Neuronal stem cell (in vitro differentiated cells): ENCODE measurements at regions not wholly inside any gene's neighbourhood (a gene's known extent, or its start where the extent isn't known, plus 50 kb on each side); places are given as distances from the start of the nearest gene placed in this dataset.

Experiments used
- DNase-seq: peaks from one replicate; pipeline ENCODE4 v3.0.0-alpha.2; 2013; ENCODE audit warnings: low spot score
- H2AFZ ChIP-seq: one replicate; pipeline ENCODE4 v1.6.1; 2013; ENCODE audit warnings: mild to moderate bottlenecking, low read length, inconsistent platforms
- H2AK5ac ChIP-seq: 2 replicates; pipeline ENCODE4 v1.6.1; 2013; ENCODE audit warnings: low read depth, mild to moderate bottlenecking, inconsistent platforms, low read length, moderate library complexity, mixed read lengths
- H2BK120ac ChIP-seq: 2 replicates; pipeline ENCODE4 v1.6.1; 2013; ENCODE audit warnings: low read depth, mild to moderate bottlenecking, inconsistent platforms, low read length, moderate library complexity, mixed read lengths
- H2BK12ac ChIP-seq: one replicate; pipeline ENCODE4 v1.6.1; 2013; ENCODE audit warnings: low read length, inconsistent platforms
- H2BK15ac ChIP-seq: 2 replicates; pipeline ENCODE4 v1.6.1; 2013; ENCODE audit warnings: mild to moderate bottlenecking, low read length, inconsistent platforms, mixed read lengths
- H2BK5ac ChIP-seq: one replicate; pipeline ENCODE4 v1.6.1; 2013; ENCODE audit warnings: inconsistent platforms, mild to moderate bottlenecking, low read length, moderate library complexity
- H3K14ac ChIP-seq: one replicate; pipeline ENCODE4 v1.6.1; 2013; ENCODE audit warnings: low read length, inconsistent platforms
- H3K18ac ChIP-seq: 2 replicates; pipeline ENCODE4 v1.6.1; 2013; ENCODE audit warnings: low read length, inconsistent platforms
- H3K23ac ChIP-seq: 2 replicates; pipeline ENCODE4 v1.6.1; 2013; ENCODE audit warnings: low read depth, mild to moderate bottlenecking, mixed read lengths, low read length, inconsistent platforms; ENCODE audit not compliant: poor library complexity
- H3K27ac ChIP-seq: replicated peaks from 3 replicates; pipeline ENCODE4 v1.5.1; 2013; ENCODE audit warnings: low read length, inconsistent platforms
- H3K27me3 ChIP-seq, 3 experiments: 2 replicates each; pipeline ENCODE4 v1.6.1; 2013; ENCODE audit warnings: low read length in 3 of 3, mild to moderate bottlenecking in 2 of 3, inconsistent platforms in 1 of 3, low read depth in 1 of 3, mixed read lengths in 1 of 3, moderate library complexity in 1 of 3; ENCODE audit not compliant: control insufficient read depth in 3 of 3, insufficient read depth in 3 of 3
- H3K36me3 ChIP-seq, 2 donors: replicated peaks in 1 of 2; 2 replicates each; pipeline ENCODE4 v1.6.1; 2013; ENCODE audit warnings: low read length in 2 of 2; ENCODE audit not compliant: control insufficient read depth in 2 of 2, insufficient read depth in 2 of 2
- H3K4ac ChIP-seq: 2 replicates; pipeline ENCODE4 v1.6.1; 2013; ENCODE audit warnings: inconsistent platforms, mild to moderate bottlenecking, low read length, moderate library complexity
- H3K4me1 ChIP-seq, 2 donors: 1 replicate in 1 of 2; 2 replicates in 1 of 2; pipeline ENCODE4 v1.6.1; 2013; ENCODE audit warnings: low read length in 2 of 2, low read depth in 1 of 2; ENCODE audit not compliant: control insufficient read depth in 2 of 2, insufficient read depth in 1 of 2
- H3K4me2 ChIP-seq: one replicate; pipeline ENCODE4 v1.6.1; 2013; ENCODE audit warnings: mild to moderate bottlenecking, low read length, inconsistent platforms; ENCODE audit not compliant: insufficient read depth, poor library complexity, severe bottlenecking
- H3K4me3 ChIP-seq, 2 donors: 2 replicates each; pipeline ENCODE4 v1.5.1; 2013; ENCODE audit warnings: low read length in 2 of 2, mild to moderate bottlenecking in 2 of 2, inconsistent platforms in 1 of 2, moderate library complexity in 1 of 2
- H3K79me1 ChIP-seq: one replicate; pipeline ENCODE4 v1.6.1; 2013; ENCODE audit warnings: low read depth, mild to moderate bottlenecking, inconsistent platforms, low read length, moderate library complexity
- H3K9ac ChIP-seq: one replicate; pipeline ENCODE4 v1.6.1; 2013; ENCODE audit warnings: mild to moderate bottlenecking, low read depth, low read length, inconsistent platforms; ENCODE audit not compliant: poor library complexity
- H3K9me3 ChIP-seq, 2 donors: replicated peaks in 1 of 2; 2 replicates each; pipeline versions ENCODE3 to v1.6.1; 2013; ENCODE audit warnings: low read length in 2 of 2, mild to moderate bottlenecking in 2 of 2, inconsistent platforms in 1 of 2, low read depth in 1 of 2, mixed read lengths in 1 of 2, moderate library complexity in 1 of 2; ENCODE audit not compliant: control insufficient read depth in 2 of 2, insufficient read depth in 1 of 2
- H4K8ac ChIP-seq: one replicate; pipeline ENCODE4 v1.6.1; 2013; ENCODE audit warnings: low read depth, mild to moderate bottlenecking, inconsistent platforms, low read length, moderate library complexity
- H4K91ac ChIP-seq: one replicate; pipeline ENCODE4 v1.6.1; 2013; ENCODE audit warnings: low read length, low read depth, mild to moderate bottlenecking, inconsistent platforms; ENCODE audit not compliant: poor library complexity
- WGBS, 2 donors: extraction: QIAGEN DNeasy Blood & Tissue Kit; methylation state at CpG; one replicate each; pipeline ENCODE4 v1.1.7; 2013; ENCODE audit warnings: missing lambda C conversion rate in 2 of 2, mixed read lengths in 1 of 2; ENCODE audit not compliant: insufficient read length in 2 of 2, insufficient replicate concordance in 1 of 2; ENCODE audit errors: extremely low coverage in 2 of 2; 5-methylcytosine and 5-hydroxymethylcytosine counted together

- no peak overlapping the region for H4K91ac ChIP-seq
Observed at GRCh38 chr12:5155866-5156265, 112.2 kb downstream of the KCNA5 start.

GRCh38 chr12:5160827-5161226 is 117.1 kb downstream of the KCNA5 start:
- no peaks in the 10 kb centered on the region for H3K9me3 ChIP-seq
- H2BK120ac ChIP-seq: no peak overlapping the region
- no peak overlapping the region for H4K8ac ChIP-seq
- H2AFZ ChIP-seq: no peak overlapping the region
- no peaks in the 10 kb centered on the region for H3K79me1 ChIP-seq
- H2BK12ac ChIP-seq: no peak overlapping the region
- no peak overlapping the region for H2AK5ac ChIP-seq
- no CpG with 5 or more reads among the region's 1 CpG for WGBS, 2 donors
- no peaks in the 10 kb centered on the region for H3K27me3 ChIP-seq
- no peaks in the 10 kb centered on the region for H3K36me3 ChIP-seq
- DNase-seq: no peak
- no peak overlapping the region for H2BK5ac ChIP-seq
- no peak overlapping the region for H3K9ac ChIP-seq
- no peak overlapping the region for H3K23ac ChIP-seq
- H3K4ac ChIP-seq: no peak overlapping the region
- no peak overlapping the region for H3K4me3 ChIP-seq
- no peak overlapping the region for H4K91ac ChIP-seq
- no peak overlapping the region for H2BK15ac ChIP-seq
- H3K27ac ChIP-seq: no peak overlapping the region
- H3K4me1 ChIP-seq: no peaks in the 10 kb centered on the region
- no peak overlapping the region for H3K4me2 ChIP-seq
- H3K14ac ChIP-seq: peak overlapping the region; percentile 22
- H3K18ac ChIP-seq: no peak overlapping the region

More at GRCh38 chr12:5155866-5156265, 112.2 kb downstream of the KCNA5 start:
- H3K14ac ChIP-seq: peak overlapping the region; percentile 31
- no peak overlapping the region for H3K4me3 ChIP-seq
- peak overlapping the region; percentile 21 for H2BK5ac ChIP-seq
- H3K9ac ChIP-seq: peak overlapping the region; percentile 9
- no peak overlapping the region for H4K8ac ChIP-seq
- no peak overlapping the region for H2BK12ac ChIP-seq
- no peak overlapping the region for H3K27ac ChIP-seq
- H3K18ac ChIP-seq: peak overlapping the region; percentile 33
- peaks cover 0 to 6% (median 0%) of the 10 kb centered on the region in 3 experiments for H3K27me3 ChIP-seq
- H2BK15ac ChIP-seq: no peak overlapping the region
- H3K36me3 ChIP-seq: no peaks in the 10 kb centered on the region
- no CpG with 5 or more reads among the region's 9 CpGs for WGBS, 2 donors
- no peak overlapping the region for H2AFZ ChIP-seq
- H3K4me2 ChIP-seq: no peak overlapping the region
- H2AK5ac ChIP-seq: peak overlapping the region; percentile 58
- no peaks in the 10 kb centered on the region for H3K9me3 ChIP-seq
- peak overlapping the region; percentile 51 for H2BK120ac ChIP-seq
- peaks cover 0 to 7% of the 10 kb centered on the region in 2 donors for H3K4me1 ChIP-seq
- no peak overlapping the region for H3K23ac ChIP-seq
- DNase-seq: no peak
- no peaks in the 10 kb centered on the region for H3K79me1 ChIP-seq
- no peak overlapping the region for H3K4ac ChIP-seq

- H3K79me1 ChIP-seq: no peaks in the 10 kb centered on the region
- H3K4me2 ChIP-seq: no peak overlapping the region
- peaks cover 0 to 4% of the 10 kb centered on the region in 2 donors for H3K4me1 ChIP-seq
- H3K9me3 ChIP-seq: no peaks in the 10 kb centered on the region
- no peak overlapping the region for H3K23ac ChIP-seq
- no peak overlapping the region for H2AFZ ChIP-seq
- no peak overlapping the region for H2BK15ac ChIP-seq
- no peak overlapping the region for H4K8ac ChIP-seq
- no CpG with 5 or more reads among the region's 3 CpGs for WGBS, 2 donors
- H3K4me3 ChIP-seq: no peak overlapping the region
- H2BK120ac ChIP-seq: no peak overlapping the region
- H3K9ac ChIP-seq: no peak overlapping the region
- no peaks in the 10 kb centered on the region for H3K27me3 ChIP-seq
- H2BK12ac ChIP-seq: no peak overlapping the region
- H3K14ac ChIP-seq: no peak overlapping the region
- H2AK5ac ChIP-seq: no peak overlapping the region
- no peak overlapping the region for H3K27ac ChIP-seq
- no peaks in the 10 kb centered on the region for H3K36me3 ChIP-seq
- H2BK5ac ChIP-seq: no peak overlapping the region
- no peak overlapping the region for H3K18ac ChIP-seq
- no peak overlapping the region for H4K91ac ChIP-seq
- H3K4ac ChIP-seq: no peak overlapping the region
- DNase-seq: no peak
Observed at GRCh38 chr12:5163661-5164060, 120.0 kb downstream of the KCNA5 start.

- no peak overlapping the region for H3K27ac ChIP-seq
- H2BK120ac ChIP-seq: no peak overlapping the region
- no peak overlapping the region for H2AFZ ChIP-seq
- H2AK5ac ChIP-seq: no peak overlapping the region
- no peak overlapping the region for H2BK15ac ChIP-seq
- no peak overlapping the region for H2BK5ac ChIP-seq
- WGBS, 2 donors: no CpG with 5 or more reads among the region's 5 CpGs
- H3K79me1 ChIP-seq: no peaks in the 10 kb centered on the region
- H3K9me3 ChIP-seq: no peaks in the 10 kb centered on the region
- H2BK12ac ChIP-seq: no peak overlapping the region
- H3K4ac ChIP-seq: no peak overlapping the region
- peaks cover 0 to 4% of the 10 kb centered on the region in 2 donors for H3K4me1 ChIP-seq
- H4K91ac ChIP-seq: no peak overlapping the region
- no peak overlapping the region for H4K8ac ChIP-seq
- H3K18ac ChIP-seq: no peak overlapping the region
- no peak overlapping the region for H3K14ac ChIP-seq
- DNase-seq: no peak
- no peak overlapping the region for H3K23ac ChIP-seq
- no peak overlapping the region for H3K9ac ChIP-seq
- H3K4me2 ChIP-seq: no peak overlapping the region
- no peaks in the 10 kb centered on the region for H3K27me3 ChIP-seq
- no peak overlapping the region for H3K4me3 ChIP-seq
- H3K36me3 ChIP-seq: no peaks in the 10 kb centered on the region
Observed at GRCh38 chr12:5165296-5165970, 121.8 kb downstream of the KCNA5 start.
